HG03457 (cell line): ENCODE measurements at regions not wholly inside any gene's neighbourhood (a gene's known extent, or its start where the extent isn't known, plus 50 kb on each side); places are given as distances from the start of the nearest gene placed in this dataset.
"Not testable (repeated sequence)": the region's sequence is repeated elsewhere in the genome, so short reads cannot be mapped to it uniquely, and the experiment has no call there.

ENCODE experiments used
- ATAC-seq: cut with Tn5 transposase; IDR thresholded peaks from one replicate; pipeline ENCODE4 v1.9.1; 2021; ENCODE audit warnings: moderate number of reproducible peaks; ENCODE audit not compliant: unreplicated experiment

DNA sequence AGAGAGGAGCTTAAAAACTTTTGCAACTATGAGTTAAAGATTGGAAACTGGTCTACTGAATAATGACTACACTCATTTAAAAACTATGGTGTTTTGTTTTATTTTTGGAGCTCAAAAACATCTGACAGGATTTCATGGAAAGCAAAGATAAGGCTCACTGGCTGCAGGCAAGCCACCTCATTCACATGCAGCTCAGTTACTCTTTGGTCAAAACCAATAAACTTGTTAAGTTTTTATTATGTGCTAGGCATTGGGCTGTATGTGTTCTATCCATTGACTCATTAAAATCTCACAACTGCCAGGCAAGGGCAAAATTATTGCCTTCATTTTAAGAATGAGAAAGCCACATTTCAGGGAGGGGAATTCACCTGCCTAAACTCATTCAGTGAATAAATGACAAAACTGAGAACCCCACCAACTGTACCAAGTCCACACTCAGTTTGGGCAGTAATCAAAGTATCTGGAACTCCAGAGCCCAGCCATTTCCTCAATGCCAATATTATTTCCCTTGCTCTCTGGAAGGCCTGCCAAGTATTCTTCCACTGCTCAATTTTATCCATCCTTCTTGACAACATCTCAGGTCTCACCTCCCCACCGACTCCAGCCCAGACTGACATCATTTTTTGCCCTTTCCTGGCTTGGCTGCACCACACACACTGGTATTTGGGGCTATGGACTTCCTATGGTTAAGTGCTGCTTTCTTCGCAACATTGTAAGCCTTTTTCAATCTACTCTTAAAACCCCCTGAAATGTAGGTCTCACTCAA is 401.1 kb upstream of the NFIA start:
- no peak for ATAC-seq

DNA sequence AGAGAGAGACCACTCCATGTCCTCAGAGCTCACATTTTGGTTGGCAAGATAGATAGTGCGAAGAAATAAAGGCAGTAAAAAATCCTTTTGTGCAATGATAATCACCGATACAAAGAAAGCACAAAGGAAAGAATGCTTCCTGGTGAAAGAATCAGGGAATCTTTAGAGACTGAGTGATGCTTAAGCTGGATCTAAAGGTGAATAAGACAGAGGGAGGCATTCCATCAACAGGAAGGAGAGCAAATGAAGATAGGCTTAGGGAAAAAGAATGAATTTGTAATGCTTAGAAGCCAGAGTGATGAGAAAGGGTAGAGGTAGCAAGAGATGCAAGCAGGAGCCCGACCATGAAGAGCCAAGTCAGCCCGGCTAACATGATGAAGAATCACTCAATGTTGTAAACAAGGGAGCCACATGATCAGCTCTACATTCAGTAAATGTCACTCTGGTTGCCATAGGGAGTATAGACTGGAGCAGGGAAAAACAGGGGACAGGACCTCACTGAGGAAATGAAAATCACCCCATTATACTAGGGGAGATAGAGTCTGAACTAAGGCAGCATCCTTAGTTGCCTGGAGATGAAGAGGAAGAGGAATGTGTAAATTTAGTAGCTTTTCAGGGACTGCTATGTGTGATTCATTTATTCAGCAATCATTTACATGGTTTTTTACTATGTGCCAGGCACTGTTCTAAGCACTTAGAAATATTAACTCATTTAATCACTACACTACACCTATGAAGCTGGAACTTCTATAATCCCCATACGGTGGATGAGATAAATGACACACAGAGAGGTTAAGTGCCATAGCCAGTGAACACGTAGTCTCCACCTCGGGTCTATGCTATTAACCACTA is 402.6 kb upstream of the NFIA start:
- ATAC-seq = no peak

DNA sequence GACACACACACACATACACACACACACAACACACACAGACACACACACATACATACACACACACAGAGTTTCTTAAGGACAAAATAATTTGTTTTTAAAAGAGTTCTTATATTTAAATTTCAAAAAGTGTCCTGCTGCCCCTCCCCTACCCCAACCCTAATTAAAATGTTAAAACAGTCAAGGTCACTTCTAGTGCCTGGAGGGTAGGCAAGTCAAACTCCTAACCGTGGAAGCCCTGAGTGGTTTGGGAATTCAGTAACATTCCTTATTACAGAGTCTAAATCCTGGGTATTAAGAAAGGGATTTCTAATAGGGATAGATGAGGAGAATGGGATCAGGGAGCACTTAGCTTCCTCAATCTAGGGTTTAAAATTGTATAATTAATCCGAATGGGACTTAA is 403.6 kb upstream of the NFIA start:
- no peak for ATAC-seq

DNA sequence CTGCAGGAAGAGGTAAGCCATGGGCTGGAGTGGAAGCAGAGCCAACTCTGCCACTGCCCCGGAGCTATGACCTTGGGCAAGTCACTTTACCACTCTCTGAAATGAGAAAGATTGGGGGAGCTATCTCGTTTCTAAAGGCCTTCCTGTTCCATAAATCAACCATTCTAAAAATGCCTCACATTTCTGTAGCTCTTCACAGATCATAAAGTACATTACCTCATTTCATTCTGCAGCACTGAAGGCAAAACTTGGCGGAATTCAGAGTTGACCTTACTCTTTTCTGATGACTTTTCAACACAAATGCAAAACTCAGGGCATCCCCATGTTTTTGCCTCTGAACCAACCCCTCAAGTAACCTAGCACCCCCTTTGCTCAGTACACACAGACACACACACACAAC is 404.0 kb upstream of the NFIA start:
- no peak for ATAC-seq

DNA sequence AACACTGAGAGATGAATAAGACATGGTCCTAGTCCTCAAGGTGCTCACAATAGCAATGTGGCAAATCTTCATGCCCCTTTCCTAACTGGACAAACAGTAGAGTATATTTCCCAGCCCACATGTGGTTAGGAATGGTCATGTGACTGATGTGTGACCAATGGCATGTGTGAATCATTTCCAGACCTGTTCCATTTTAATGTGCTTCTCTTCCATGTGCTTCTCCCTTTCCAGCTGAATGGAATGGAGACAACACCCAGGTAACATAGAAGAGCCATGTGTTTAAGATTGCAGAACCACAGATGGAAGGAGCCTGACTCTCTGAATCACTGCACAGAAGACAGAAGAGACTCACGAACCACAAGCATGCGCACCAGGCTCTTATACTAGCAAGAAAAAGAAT is 409.9 kb upstream of the NFIA start:
- ATAC-seq = no peak

DNA sequence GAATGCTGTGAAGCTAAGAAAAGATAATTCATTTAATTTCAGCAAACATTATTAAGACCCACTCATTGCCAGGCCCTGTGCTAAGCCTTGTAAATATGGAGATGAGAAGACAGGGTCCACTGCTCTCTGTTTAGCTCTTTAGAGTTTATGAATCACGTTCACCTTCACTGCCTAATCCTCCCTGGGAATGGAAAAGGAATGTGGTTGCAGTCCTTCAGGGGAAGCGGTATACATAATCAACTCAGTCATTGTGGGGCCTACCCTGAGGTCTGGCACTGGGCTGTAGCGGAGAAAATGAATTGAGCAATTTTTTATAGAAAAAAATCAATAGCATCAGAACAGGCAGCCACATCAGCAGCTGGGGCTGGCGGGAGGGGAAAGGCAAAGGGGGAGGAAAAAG is 412.1 kb upstream of the NFIA start:
- ATAC-seq = no peak

DNA sequence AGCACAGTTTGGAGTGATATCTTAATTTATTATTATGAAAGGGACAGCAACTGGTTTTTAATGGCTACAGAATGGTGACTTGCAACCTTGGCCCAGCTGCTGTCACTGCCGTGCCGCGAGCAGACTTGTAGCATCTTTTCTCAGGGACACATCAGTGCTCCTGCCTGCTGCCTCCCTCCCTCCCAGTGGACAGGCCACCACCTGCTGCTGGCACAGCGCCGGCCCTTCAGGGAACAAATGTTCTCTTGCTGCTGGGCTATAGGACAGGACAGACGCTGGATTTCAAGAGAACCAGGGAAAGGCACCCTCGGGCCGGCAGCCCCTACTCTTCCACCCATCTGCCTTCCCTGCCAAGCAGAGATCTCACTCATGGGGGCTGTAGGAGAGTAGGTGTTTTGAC is 413.8 kb upstream of the NFIA start:
- ATAC-seq = no peak

DNA sequence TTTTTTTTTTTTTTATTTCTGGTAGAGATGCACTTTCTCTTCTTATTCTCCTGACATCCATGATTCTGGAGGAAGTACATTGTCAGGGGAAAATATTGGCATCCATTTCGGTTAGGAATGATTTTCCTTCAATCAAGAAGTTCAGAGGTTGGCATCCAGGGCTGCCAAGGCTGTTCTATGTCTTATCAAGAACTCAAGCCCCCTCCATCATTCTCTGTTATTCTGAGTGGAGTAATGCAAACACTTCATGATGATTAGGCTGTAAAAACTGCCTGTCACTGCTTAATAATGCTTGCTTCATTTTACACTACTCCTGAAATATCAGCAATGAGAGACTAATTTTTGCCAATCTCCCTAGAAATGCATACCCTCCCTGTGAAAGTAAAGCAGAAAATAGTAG is 417.1 kb upstream of the NFIA start:
- no peak for ATAC-seq

DNA sequence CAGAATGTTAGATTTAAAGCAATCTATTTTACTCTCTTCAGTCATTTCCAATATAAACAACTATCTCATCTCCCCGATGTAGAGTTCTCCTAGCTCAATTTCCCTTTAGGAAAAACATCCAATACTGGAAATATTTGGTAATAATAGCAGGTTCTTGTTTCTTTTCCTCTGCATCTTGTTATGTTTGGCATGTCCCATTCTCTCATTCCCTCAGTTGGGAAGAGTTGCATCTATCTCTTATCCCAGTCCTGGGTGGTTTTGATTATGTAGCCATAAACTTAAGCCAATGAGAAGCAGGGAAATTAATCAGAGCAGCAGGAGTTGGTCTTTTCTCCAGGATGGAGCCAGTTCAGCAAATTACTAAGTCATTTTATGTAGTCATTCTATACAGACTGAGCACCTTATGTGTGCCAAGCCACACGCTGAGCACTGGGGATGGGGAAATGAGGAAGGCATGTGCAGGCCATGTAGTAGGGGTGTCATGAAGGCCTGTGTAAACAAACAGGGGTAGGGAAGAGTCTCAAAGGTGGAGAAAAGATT is 418.2 kb upstream of the NFIA start:
- ATAC-seq = no peak

DNA sequence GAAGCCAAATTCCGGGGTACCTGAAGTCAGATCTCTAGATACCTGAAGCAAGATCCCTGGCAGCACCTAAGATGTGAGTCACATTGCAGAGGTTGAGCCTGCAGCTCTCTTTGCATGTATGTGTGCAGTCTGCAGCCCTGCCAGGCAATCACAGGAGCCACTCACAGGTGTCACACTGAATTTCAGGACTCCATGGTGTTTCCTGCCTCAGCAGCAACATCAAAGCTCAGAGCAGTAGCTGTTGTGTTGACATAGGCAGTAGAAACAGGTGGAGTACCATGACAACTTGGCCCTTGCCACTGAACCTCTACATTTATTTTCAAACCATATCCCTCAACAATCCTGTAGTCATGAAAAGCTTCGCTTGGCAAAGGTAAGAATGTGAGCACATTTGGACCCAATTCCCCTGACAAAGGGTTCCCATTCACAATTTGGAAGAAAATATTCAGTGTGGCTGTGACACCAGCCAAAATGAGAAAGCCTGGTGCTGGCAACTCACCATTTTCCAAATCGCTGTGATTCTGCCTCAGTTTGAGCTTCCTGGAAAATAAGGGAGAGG is 419.8 kb upstream of the NFIA start:
- ATAC-seq = no peak

DNA sequence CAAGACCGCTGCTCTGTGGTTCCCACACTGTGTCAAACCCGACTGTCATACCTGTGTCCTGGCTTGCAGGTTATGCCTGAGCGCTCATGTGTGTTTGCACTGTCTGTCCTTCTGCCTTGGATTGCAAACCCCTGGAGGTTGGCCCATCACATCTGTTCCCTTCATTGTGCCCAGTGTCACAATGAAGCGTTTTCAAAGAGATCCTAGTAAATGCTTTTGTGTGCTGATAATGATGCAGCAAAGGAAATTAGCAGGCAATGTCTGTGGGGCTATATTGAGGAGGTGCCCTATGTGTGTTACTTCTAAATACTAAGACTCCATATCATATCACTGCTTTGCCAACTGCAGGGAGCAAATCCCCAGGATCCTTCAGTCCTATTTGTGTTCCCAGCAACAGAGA is 424.4 kb upstream of the NFIA start:
- ATAC-seq = no peak

DNA sequence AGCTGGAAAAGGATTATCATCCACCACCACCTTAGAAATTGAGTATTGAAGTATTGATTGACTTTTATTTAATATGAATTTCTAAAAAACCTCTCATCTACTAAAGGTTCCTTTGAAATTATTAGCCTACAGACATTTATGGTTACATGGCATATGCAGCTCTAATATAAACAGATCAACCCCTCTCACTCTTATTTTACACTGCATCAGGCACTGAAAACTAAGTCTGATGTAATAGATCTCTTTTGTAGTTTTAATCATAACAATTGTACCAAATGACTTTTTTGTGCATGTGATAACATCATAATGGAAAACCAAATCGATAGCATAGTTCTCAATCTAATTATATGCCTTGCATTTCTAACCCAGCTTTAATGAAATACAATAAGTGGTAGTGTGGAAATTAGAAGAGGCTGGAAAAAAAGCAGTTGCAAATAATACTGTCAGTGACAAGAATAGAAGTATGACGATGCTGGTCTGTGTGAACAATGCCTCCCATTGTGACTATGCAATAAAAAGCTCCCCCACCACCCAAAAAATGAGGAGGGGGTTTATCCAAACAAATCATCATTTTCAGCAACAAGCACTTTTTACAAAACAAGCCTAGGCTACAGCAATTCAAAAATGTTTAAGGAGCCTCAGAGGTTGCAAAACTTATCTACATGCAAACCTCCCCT is 426.5 kb upstream of the NFIA start:
- ATAC-seq = no peak

DNA sequence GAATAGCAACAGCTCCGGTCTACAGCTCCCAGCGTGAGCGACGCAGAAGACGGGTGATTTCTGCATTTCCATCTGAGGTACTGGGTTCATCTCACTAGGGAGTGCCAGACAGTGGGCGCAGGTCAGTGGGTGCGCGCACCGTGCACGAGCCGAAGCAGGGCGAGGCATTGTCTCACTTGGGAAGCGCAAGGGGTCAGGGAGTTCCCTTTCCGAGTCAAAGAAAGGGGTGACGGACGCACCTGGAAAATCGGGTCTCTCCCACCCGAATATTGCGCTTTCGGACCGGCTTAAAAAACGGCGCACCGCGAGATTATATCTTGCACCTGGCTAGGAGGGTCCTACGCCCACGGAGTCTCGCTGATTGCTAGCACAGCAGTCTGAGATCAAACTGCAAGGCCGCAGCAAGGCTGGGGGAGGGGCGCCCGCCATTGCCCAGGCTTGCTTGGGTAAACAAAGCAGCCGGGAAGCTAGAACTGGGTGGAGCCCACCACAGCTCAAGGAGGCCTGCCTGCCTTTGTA is 442.3 kb upstream of the NFIA start:
- not testable (repeated sequence) for ATAC-seq

DNA sequence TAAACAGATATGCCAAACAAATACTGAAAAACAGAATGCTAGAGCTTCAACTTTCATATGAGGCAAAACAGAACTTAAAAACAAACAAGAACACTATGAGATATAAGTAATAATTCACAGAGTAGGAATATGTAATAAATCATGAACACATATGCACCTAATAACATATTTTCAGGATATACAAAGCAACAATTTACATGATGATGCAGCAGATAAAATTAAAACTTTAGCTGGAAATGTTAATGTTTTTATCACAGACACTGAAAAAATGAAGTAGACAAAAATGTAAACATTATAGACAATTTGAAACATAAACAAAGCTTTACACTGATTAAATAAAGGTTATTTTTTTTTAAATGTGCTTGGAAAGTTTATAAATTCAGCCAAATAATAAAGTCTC is 443.1 kb upstream of the NFIA start:
- ATAC-seq = no peak

DNA sequence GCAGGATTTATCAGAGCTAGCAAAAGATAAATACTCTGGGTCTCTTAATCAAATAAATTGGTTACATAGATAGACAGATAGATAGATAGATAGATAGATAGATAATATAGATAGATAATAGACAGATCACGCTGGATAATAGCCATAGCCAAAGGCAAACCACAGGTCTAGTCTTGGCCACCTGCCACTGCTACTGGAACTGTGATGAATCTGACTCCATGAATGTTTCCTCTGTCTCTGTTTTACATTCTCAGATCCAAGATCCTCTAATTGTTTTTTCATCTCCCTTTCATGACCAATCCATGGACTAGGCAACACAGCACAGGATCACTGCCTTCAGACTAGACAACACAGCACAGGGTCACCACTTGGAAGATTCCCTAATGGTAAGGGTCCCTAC is 444.7 kb upstream of the NFIA start:
- no peak for ATAC-seq

DNA sequence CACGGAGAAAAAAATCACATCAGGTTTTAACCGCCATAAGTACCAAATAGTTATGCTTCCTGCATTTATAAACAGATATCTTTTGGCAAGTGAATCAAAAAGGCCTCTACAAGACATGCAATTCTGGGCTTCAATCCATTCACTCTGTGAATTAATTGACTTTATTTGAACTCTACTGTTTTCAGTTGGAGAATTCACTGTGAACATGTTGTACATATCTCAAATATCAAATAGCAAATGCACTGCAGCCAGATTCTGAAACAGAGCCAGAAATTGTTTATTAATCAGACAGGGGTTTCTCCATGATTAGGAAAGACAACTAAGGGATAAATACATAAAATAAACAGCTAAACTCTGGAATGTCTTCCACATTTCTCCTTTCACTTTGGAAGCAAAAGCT is 445.4 kb upstream of the NFIA start:
- ATAC-seq = no peak

DNA sequence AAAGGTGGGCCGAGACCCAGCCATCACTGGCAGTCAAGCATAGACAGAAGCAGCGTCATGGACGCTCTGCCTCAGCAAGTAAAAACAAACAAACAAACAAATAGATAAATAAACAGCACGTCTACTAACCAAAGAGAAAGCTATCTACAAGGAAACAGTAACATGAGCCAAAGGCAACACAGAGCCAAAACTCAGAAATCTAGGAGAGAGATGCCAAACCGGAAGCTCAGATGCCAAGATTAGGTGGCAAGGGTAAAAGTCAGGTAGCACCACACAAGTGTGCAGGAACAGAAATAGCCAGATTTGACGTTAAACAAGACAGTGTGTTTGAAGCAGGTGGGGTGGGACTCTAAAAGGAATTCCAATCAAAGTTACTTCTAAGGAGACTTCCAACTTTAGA is 448.3 kb upstream of the NFIA start:
- ATAC-seq = no peak

DNA sequence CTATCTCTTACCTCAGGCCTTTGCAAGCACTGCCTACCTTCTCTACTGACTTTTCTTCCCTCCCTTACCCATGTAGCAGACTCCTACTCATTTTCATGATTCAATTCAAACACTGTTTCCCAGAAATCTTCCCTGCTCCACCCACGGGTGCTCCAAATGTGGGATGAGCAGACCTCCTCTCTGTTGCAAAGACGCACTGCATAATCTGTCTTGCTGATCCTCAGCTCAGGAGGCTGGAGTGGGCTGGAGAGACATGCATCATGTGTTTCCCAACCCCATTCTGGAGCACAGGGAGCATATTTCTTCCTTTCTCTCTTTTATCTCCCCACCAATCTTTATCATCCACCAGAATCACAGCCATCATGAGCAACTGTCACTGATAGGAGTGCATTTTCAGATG is 459.9 kb upstream of the NFIA start:
- ATAC-seq = no peak

DNA sequence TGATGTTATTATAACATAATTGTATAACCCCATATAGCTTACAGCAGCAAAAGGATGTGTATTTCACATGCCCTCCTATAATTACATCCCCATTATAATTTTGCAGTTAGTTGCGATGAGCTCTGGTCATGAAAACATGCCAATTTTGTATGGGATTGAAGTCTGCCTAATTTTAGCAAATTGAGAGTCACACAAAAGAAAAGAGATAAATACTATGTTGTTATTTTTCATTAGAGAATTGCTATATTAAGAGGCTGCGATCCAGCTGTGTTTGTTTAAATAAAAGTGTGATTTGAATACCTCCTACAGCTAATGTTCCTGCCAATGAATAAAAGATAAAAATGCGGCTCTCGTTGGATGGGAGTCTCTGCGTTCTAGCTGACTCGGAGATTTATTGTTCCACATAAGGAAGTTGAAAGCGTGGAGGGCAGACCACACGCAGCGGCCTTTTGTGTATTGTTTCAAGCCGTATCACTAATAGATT is 461.0 kb upstream of the NFIA start:
- no peak for ATAC-seq

DNA sequence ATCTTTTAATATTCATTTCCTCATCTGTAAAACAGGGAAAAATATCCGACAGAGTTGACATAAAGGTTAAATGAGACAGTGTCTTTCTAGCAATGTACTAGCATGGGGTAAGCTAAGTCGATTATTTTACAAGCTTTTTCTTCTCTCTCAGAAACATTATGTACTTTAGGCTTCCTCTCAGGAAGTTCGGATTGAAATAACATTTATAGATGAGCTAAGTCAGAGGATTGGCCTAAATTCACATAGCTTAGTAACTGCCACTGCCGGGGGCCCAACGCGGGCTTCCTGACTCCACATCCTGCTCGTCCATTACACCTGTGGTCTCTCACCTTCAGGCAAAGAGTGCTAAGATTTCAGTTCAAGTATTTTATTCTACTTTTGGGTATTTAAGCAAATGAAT is 462.3 kb upstream of the NFIA start:
- ATAC-seq = no peak

DNA sequence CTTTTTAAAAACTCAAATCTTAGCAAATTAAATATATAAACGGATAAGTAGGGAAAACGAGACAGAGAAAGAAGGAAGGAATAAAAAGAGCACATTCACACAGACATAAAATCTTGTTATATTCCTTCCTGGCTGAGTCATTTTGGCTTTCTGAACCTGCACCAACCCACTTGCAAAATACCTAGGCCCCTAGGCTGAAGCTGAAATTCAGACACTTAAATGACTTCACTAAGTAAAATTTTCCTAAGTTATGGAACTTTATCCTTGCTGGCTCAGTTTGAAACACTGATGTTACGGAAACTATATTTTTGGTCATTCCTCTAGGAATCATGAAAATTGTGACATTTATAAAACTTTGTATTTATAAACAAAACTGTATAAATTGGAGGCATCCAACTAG is 462.8 kb upstream of the NFIA start:
- no peak for ATAC-seq
